NCI-H1092 (cell line): ENCODE measurements at regions not wholly inside any gene's neighbourhood (a gene's known extent, or its start where the extent isn't known, plus 50 kb on each side); places are given as distances from the start of the nearest gene placed in this dataset.

ENCODE experiments used
- DNase-seq: peaks from one replicate; lab custom pipeline; 2025; lab: John Stamatoyannopoulos, UW

- no peak for DNase-seq
These were observed 349.7 kb upstream of the COBL start for GRCh38 chr7:51666266-51666665.

- DNase-seq = no peak
These were observed 348.6 kb upstream of the COBL start for GRCh38 chr7:51665045-51665780.

GRCh38 chr7:51660516-51660915 is 343.9 kb upstream of the COBL start:
- DNase-seq = no peak

- no peak for DNase-seq
These were observed 342.1 kb upstream of the COBL start for GRCh38 chr7:51658684-51659083.

GRCh38 chr7:51647931-51648351 is 331.3 kb upstream of the COBL start:
- DNase-seq = no peak

GRCh38 chr7:51647486-51647885 is 330.9 kb upstream of the COBL start:
- no peak for DNase-seq

- DNase-seq = no peak
These were observed 329.2 kb upstream of the COBL start for GRCh38 chr7:51645702-51646298.

- no peak for DNase-seq
These were observed 328.6 kb upstream of the COBL start for GRCh38 chr7:51645255-51645654.

GRCh38 chr7:51644216-51644615 is 327.6 kb upstream of the COBL start:
- DNase-seq = no peak

GRCh38 chr7:51640841-51641240 is 324.2 kb upstream of the COBL start:
- no peak for DNase-seq

GRCh38 chr7:51639661-51640334 is 323.2 kb upstream of the COBL start:
- DNase-seq = no peak

- no peak for DNase-seq
These were observed 319.9 kb upstream of the COBL start for GRCh38 chr7:51636503-51636902.

GRCh38 chr7:51635775-51636174 is 319.2 kb upstream of the COBL start:
- DNase-seq = no peak

GRCh38 chr7:51634538-51634937 is 317.9 kb upstream of the COBL start:
- no peak for DNase-seq

GRCh38 chr7:51634025-51634424 is 317.4 kb upstream of the COBL start:
- DNase-seq = no peak

GRCh38 chr7:51633596-51633995 is 317.0 kb upstream of the COBL start:
- DNase-seq = no peak

GRCh38 chr7:51633006-51633405 is 316.4 kb upstream of the COBL start:
- DNase-seq = no peak

- no peak for DNase-seq
These were observed 314.3 kb upstream of the COBL start for GRCh38 chr7:51630933-51631332.

GRCh38 chr7:51629206-51629605 is 312.6 kb upstream of the COBL start:
- no peak for DNase-seq

GRCh38 chr7:51621956-51622355 is 305.3 kb upstream of the COBL start:
- DNase-seq = no peak

GRCh38 chr7:51620706-51621105 is 304.1 kb upstream of the COBL start:
- no peak for DNase-seq

GRCh38 chr7:51619880-51620279 is 303.3 kb upstream of the COBL start:
- DNase-seq = no peak

- DNase-seq = no peak
These were observed 301.1 kb upstream of the COBL start for GRCh38 chr7:51617686-51618085.
